Urinary bladder (tissue), 3 donors: ENCODE measurements at regions not wholly inside any gene's neighbourhood (a gene's known extent, or its start where the extent isn't known, plus 50 kb on each side); places are given as distances from the start of the nearest gene placed in this dataset.

Experiments
- DNase-seq: peaks from one replicate; pipeline ENCODE4 v3.0.0-alpha.2; 2015; ENCODE audit errors: extremely low spot score
- H3K27ac ChIP-seq: one replicate; pipeline ENCODE4 v1.5.1; 2013; ENCODE audit warnings: low read depth, mild to moderate bottlenecking, moderate library complexity
- H3K36me3 ChIP-seq: one replicate; pipeline ENCODE4 v1.6.1; 2013; ENCODE audit warnings: mild to moderate bottlenecking, moderate library complexity; ENCODE audit not compliant: insufficient read depth
- H3K4me1 ChIP-seq: one replicate; pipeline ENCODE4 v1.6.1; 2013; ENCODE audit warnings: mild to moderate bottlenecking, moderate library complexity; ENCODE audit not compliant: insufficient read depth
- H3K4me3 ChIP-seq: one replicate; pipeline ENCODE4 v1.5.1; 2013; ENCODE audit warnings: low read depth, low read length
- WGBS: extraction: QIAGEN DNeasy Blood & Tissue Kit; methylation state at CpG from one replicate; pipeline ENCODE4 v1.1.7; 2013; 5-methylcytosine and 5-hydroxymethylcytosine counted together
- donor health status: healthy with polysubstance abuse.
- donor health status: healthy.

GRCh38 chr20:6489361-6490171, 277.9 kb upstream of the BMP2 start:
- Histone ChIP-seq H3K27ac (no peak overlapping the region), H3K36me3 (no peaks in the 10 kb centered on the region), H3K4me3 (no peak overlapping the region), H3K4me1 (peaks cover 1% of the 10 kb centered on the region)
- 75% methylated on average over 16 of the region's 16 CpGs for WGBS
- DNase-seq = no peak

GRCh38 chr20:6485351-6485750, 282.1 kb upstream of the BMP2 start:
- no peak overlapping the region for H3K4me3 ChIP-seq
- H3K36me3 ChIP-seq = no peaks in the 10 kb centered on the region
- 39% methylated on average over 7 of the region's 7 CpGs for WGBS
- no peak for DNase-seq
- H3K4me1 ChIP-seq = no peaks in the 10 kb centered on the region
- no peak overlapping the region for H3K27ac ChIP-seq

GRCh38 chr20:6483727-6484126, 283.8 kb upstream of the BMP2 start:
- WGBS = 91% methylated on average over 2 of the region's 2 CpGs
- Histone ChIP-seq H3K4me3 (no peak overlapping the region), H3K27ac (no peak overlapping the region), H3K4me1 (no peaks in the 10 kb centered on the region), H3K36me3 (no peaks in the 10 kb centered on the region)
- DNase-seq = no peak

- Histone ChIP-seq H3K36me3 (no peaks in the 10 kb centered on the region), H3K4me1 (no peaks in the 10 kb centered on the region), H3K4me3 (no peak overlapping the region), H3K27ac (no peak overlapping the region)
- DNase-seq = no peak
Measured at GRCh38 chr20:6482486-6482885, 285.0 kb upstream of the BMP2 start.

GRCh38 chr20:6480328-6481200, 286.9 kb upstream of the BMP2 start:
- WGBS = 71% methylated on average over 7 of the region's 7 CpGs
- DNase-seq = no peak
- no peaks in the 10 kb centered on the region for H3K4me1 ChIP-seq
- H3K36me3 ChIP-seq = no peaks in the 10 kb centered on the region
- no peak overlapping the region for H3K4me3 ChIP-seq
- no peak overlapping the region for H3K27ac ChIP-seq

GRCh38 chr20:6473197-6473596, 294.3 kb upstream of the BMP2 start:
- H3K36me3 ChIP-seq = no peaks in the 10 kb centered on the region
- no peak overlapping the region for H3K27ac ChIP-seq
- no peak for DNase-seq
- no peak overlapping the region for H3K4me3 ChIP-seq
- no peaks in the 10 kb centered on the region for H3K4me1 ChIP-seq

GRCh38 chr20:6471871-6472270, 295.6 kb upstream of the BMP2 start:
- H3K27ac ChIP-seq = no peak overlapping the region
- WGBS = 86% methylated on average over 1 of the region's 1 CpG
- H3K36me3 ChIP-seq = no peaks in the 10 kb centered on the region
- no peak for DNase-seq
- H3K4me1 ChIP-seq = no peaks in the 10 kb centered on the region
- H3K4me3 ChIP-seq = no peak overlapping the region

GRCh38 chr20:6471110-6471647, 296.3 kb upstream of the BMP2 start:
- WGBS = 93% methylated on average over 5 of the region's 5 CpGs
- DNase-seq = no peak
- no peaks in the 10 kb centered on the region for H3K4me1 ChIP-seq
- no peak overlapping the region for H3K4me3 ChIP-seq
- no peak overlapping the region for H3K27ac ChIP-seq
- H3K36me3 ChIP-seq = no peaks in the 10 kb centered on the region

- Histone ChIP-seq H3K4me1 (no peaks in the 10 kb centered on the region), H3K36me3 (no peaks in the 10 kb centered on the region), H3K27ac (no peak overlapping the region), H3K4me3 (no peak overlapping the region)
- DNase-seq = no peak
- WGBS = 35% methylated on average over 4 of the region's 4 CpGs
Measured at GRCh38 chr20:6469695-6470094, 297.8 kb upstream of the BMP2 start.

GRCh38 chr20:6468423-6469116, 298.9 kb upstream of the BMP2 start:
- H3K36me3 ChIP-seq = no peaks in the 10 kb centered on the region
- no peak overlapping the region for H3K4me3 ChIP-seq
- WGBS = 53% methylated on average over 2 of the region's 2 CpGs
- no peak for DNase-seq
- H3K27ac ChIP-seq = no peak overlapping the region
- H3K4me1 ChIP-seq = no peaks in the 10 kb centered on the region

- no peaks in the 10 kb centered on the region for H3K4me1 ChIP-seq
- no peaks in the 10 kb centered on the region for H3K36me3 ChIP-seq
- no peak for DNase-seq
- H3K27ac ChIP-seq = no peak overlapping the region
- no peak overlapping the region for H3K4me3 ChIP-seq
- WGBS = 30% methylated on average over 2 of the region's 2 CpGs
Measured at GRCh38 chr20:6467562-6467961, 299.9 kb upstream of the BMP2 start.

GRCh38 chr20:6466075-6466810, 301.2 kb upstream of the BMP2 start:
- H3K4me1 ChIP-seq = no peaks in the 10 kb centered on the region
- H3K27ac ChIP-seq = no peak overlapping the region
- H3K4me3 ChIP-seq = no peak overlapping the region
- 81% methylated on average over 6 of the region's 6 CpGs for WGBS
- no peak for DNase-seq
- H3K36me3 ChIP-seq = no peaks in the 10 kb centered on the region

GRCh38 chr20:6450841-6451240, 316.6 kb upstream of the BMP2 start:
- Histone ChIP-seq H3K36me3 (no peaks in the 10 kb centered on the region), H3K4me3 (no peak overlapping the region), H3K27ac (no peak overlapping the region), H3K4me1 (no peaks in the 10 kb centered on the region)
- no peak for DNase-seq
- 81% methylated on average over 4 of the region's 4 CpGs for WGBS
